ENCODE measurements at regions not wholly inside any gene's neighbourhood (a gene's known extent, or its start where the extent isn't known, plus 50 kb on each side); places are given as distances from the start of the nearest gene placed in this dataset.

DNA sequence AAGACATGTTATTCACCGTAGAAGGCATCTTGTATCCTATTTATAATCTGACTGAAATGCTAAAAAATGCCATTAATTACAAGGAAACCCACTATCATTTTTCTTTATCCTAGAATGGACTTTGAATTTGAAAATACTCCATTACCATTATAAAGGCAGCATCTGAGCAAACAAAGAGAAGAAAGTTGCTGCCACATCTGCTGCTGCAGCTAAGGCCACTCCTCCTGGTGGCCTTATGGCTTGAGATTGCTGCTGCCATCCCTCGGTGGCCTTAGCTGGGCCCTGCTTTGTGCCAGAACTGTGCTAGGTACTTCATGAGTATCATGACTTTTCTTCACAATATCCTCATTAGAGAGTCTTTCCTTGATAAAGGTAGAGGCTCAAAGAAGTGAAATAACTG lies 1210.1 kb upstream of the TENM4 start:
- peaks cover 15% of the 10 kb centered on the region for H3K4me1 ChIP-seq (ENCODE audit: low read depth)
- H3K36me3 ChIP-seq = no peaks in the 10 kb centered on the region
- H3K27ac ChIP-seq = no peak overlapping the region
- DNase-seq (ENCODE audit: low read depth in 1 of 2, low spot score in 1 of 2) = no peak
- H3K4me3 ChIP-seq = no peak overlapping the region
- no peaks in the 10 kb centered on the region for H3K9me3 ChIP-seq (ENCODE audit: low read depth)
- no peaks in the 10 kb centered on the region for H3K27me3 ChIP-seq
- TF ChIP-seq, protein P1, sequence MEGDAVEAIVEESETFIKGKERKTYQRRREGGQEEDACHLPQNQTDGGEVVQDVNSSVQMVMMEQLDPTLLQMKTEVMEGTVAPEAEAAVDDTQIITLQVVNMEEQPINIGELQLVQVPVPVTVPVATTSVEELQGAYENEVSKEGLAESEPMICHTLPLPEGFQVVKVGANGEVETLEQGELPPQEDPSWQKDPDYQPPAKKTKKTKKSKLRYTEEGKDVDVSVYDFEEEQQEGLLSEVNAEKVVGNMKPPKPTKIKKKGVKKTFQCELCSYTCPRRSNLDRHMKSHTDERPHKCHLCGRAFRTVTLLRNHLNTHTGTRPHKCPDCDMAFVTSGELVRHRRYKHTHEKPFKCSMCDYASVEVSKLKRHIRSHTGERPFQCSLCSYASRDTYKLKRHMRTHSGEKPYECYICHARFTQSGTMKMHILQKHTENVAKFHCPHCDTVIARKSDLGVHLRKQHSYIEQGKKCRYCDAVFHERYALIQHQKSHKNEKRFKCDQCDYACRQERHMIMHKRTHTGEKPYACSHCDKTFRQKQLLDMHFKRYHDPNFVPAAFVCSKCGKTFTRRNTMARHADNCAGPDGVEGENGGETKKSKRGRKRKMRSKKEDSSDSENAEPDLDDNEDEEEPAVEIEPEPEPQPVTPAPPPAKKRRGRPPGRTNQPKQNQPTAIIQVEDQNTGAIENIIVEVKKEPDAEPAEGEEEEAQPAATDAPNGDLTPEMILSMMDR (IDR thresholded peaks at IDR 0.05; ENCODE audit: low read depth, low read length) = no peak

DNA sequence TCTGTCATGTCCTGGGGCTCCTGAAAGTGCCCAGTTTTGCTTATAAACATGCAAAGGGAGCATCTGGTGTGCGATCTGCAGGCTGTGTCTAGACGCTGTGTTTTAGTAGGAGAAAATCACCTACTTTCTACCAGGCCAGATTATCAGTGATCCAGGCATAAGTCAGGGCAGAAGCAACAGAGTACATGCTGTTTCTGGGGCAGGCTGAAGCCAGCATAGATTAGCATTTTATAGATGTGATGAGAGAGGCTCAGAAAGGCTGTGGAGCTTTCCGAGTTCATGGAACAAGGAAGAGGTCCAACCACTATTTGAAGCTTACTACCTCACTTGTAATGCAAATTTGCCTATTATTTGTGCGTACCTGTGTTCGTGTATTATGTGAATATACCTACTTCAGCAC lies 1208.4 kb upstream of the TENM4 start:
- H3K36me3 ChIP-seq = no peaks in the 10 kb centered on the region
- H3K9me3 ChIP-seq (ENCODE audit: low read depth) = no peaks in the 10 kb centered on the region
- TF ChIP-seq, protein P1 (IDR thresholded peaks at IDR 0.05; ENCODE audit: low read depth, low read length) = no peak
- no peak overlapping the region for H3K27ac ChIP-seq
- peaks cover 20% of the 10 kb centered on the region for H3K4me1 ChIP-seq (ENCODE audit: low read depth)
- no peak overlapping the region for H3K4me3 ChIP-seq
- no peaks in the 10 kb centered on the region for H3K27me3 ChIP-seq
- no peak for DNase-seq (ENCODE audit: low read depth in 1 of 2, low spot score in 1 of 2)

DNA sequence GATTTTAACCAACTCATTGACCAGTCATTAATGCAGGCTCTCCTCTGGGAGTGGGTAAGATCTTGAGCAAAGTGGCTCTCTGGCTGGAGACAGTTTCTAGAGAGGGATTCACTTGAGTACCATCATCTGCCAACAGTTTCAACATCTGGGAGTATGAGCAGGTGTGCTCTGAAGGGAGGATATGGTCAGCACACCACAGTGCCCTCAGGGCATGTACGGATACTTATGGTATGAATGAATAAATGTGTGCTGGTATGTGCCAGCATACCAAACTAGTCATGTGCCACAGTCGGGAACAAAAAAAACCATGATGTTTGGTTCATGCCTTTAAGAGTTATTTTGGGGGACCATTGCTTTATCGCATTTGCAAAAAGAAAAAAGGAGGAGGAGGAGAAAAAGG lies 1197.5 kb upstream of the TENM4 start:
- TF ChIP-seq, protein P1 (IDR thresholded peaks at IDR 0.05; ENCODE audit: low read depth, low read length) = no peak
- no peaks in the 10 kb centered on the region for H3K9me3 ChIP-seq (ENCODE audit: low read depth)
- H3K27me3 ChIP-seq = no peaks in the 10 kb centered on the region
- no peaks in the 10 kb centered on the region for H3K36me3 ChIP-seq
- no peak overlapping the region for H3K27ac ChIP-seq
- no peak for DNase-seq (ENCODE audit: low read depth in 1 of 2, low spot score in 1 of 2)
- peaks cover 10% of the 10 kb centered on the region for H3K4me1 ChIP-seq (ENCODE audit: low read depth)
- H3K4me3 ChIP-seq = no peak overlapping the region

DNA sequence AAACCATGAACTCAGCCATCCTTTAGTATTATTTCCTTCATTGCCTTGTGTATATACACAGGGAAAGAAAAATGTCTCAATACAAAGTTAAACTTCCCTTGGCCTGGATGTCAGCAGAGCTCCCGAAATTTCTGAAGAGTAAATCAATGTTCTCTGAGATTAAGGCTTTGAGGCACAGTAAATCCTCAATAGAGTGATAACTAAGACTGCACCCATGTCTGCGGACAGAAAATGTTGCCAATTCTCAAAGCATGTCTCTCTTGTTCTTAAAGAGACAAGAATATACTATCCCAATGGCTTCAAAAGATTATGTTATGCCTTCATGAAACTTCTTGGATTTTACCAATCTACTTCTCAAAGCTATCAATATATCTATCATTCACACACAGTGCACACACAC lies 1196.7 kb upstream of the TENM4 start:
- no peaks in the 10 kb centered on the region for H3K27me3 ChIP-seq
- no peak overlapping the region for H3K4me3 ChIP-seq
- no peaks in the 10 kb centered on the region for H3K36me3 ChIP-seq
- TF ChIP-seq, protein P1 (IDR thresholded peaks at IDR 0.05; ENCODE audit: low read depth, low read length) = no peak
- H3K9me3 ChIP-seq (ENCODE audit: low read depth) = no peaks in the 10 kb centered on the region
- peaks cover 16% of the 10 kb centered on the region for H3K4me1 ChIP-seq (ENCODE audit: low read depth)
- no peak overlapping the region for H3K27ac ChIP-seq
- no peak for DNase-seq (ENCODE audit: low read depth in 1 of 2, low spot score in 1 of 2)

DNA sequence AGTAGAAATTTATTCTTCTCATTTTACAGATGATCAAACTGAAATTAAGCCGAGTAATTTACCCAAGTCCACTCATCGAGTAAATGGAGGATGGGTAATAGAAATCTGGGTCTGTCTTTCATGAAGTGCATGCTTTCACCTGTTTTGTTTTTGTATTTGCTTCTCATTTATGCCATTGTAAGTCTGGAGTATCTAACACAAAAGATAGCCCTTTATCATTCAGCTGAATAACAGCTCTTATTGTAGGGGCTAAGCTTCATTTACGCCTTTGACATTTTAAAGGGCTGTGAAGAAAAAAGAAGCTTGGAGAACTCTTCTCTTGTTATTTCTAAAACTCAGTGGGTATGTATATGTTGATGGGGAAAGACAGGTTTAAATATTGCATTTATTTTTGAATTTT lies 1196.2 kb upstream of the TENM4 start:
- DNase-seq (ENCODE audit: low read depth in 1 of 2, low spot score in 1 of 2) = no peak
- Histone ChIP-seq H3K9me3 (ENCODE audit: low read depth) (no peaks in the 10 kb centered on the region), H3K4me3 (no peak overlapping the region), H3K4me1 (ENCODE audit: low read depth) (peaks cover 22% of the 10 kb centered on the region), H3K27ac (no peak overlapping the region), H3K27me3 (no peaks in the 10 kb centered on the region), H3K36me3 (no peaks in the 10 kb centered on the region)
- TF ChIP-seq, protein P1 (IDR thresholded peaks at IDR 0.05; ENCODE audit: low read depth, low read length) = no peak

DNA sequence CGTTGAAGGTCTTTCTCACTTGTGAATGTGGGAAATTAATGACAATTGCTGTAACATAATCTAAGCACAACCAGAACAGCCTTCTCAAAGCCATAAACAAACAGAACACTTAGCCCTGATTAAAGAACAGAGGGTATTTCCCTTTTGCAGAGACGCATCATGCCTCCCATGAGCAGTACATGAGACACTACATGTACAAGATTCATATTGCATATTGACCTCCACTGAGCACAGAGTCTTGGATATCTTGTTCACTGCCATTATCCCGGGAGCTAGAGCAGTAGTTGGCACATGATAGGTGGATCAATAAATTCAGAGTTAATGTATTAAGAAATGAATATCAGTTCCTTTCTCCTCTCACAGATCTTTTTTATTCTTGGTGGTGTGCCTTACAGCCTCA lies 1194.3 kb upstream of the TENM4 start:
- Histone ChIP-seq H3K27me3 (no peaks in the 10 kb centered on the region), H3K27ac (no peak overlapping the region), H3K9me3 (ENCODE audit: low read depth) (no peaks in the 10 kb centered on the region), H3K4me3 (no peak overlapping the region), H3K4me1 (ENCODE audit: low read depth) (peaks cover 26% of the 10 kb centered on the region), H3K36me3 (no peaks in the 10 kb centered on the region)
- DNase-seq (ENCODE audit: low read depth in 1 of 2, low spot score in 1 of 2) = no peak
- TF ChIP-seq, protein P1 (IDR thresholded peaks at IDR 0.05; ENCODE audit: low read depth, low read length) = no peak
